GM12872 (cell line): ENCODE measurements at regions not wholly inside any gene's neighbourhood (a gene's known extent, or its start where the extent isn't known, plus 50 kb on each side); places are given as distances from the start of the nearest gene placed in this dataset.

Experiments used
- TF ChIP-seq, protein P1 (sequence below): IDR thresholded peaks from 3 replicates; pipeline ENCODE4 v1.5.1; 2011; ENCODE audit warnings: low read depth, mild to moderate bottlenecking, low read length, moderate library complexity; ENCODE audit not compliant: insufficient read depth

DNA sequence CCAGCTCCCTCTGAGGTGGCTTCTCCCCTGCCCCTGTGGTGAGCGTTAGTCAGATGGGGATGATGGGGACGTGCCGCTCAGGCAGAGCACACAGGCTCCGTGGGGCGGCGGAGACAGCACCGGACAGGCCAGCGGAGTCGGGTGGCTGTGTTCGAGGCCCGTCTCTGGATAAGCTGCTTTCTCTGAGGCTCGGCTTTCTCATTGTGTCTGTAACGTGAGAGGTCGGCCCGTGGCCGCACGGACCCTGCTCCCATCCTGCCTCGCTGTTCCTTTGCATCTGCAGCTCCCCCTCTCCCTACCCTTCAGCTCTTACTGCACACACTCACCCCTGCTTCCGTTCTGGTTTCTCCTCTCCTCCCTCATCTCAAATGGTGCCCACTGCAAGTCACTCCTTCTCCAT is 62.5 kb downstream of the FAM43A start:
- TF ChIP-seq, protein P1, sequence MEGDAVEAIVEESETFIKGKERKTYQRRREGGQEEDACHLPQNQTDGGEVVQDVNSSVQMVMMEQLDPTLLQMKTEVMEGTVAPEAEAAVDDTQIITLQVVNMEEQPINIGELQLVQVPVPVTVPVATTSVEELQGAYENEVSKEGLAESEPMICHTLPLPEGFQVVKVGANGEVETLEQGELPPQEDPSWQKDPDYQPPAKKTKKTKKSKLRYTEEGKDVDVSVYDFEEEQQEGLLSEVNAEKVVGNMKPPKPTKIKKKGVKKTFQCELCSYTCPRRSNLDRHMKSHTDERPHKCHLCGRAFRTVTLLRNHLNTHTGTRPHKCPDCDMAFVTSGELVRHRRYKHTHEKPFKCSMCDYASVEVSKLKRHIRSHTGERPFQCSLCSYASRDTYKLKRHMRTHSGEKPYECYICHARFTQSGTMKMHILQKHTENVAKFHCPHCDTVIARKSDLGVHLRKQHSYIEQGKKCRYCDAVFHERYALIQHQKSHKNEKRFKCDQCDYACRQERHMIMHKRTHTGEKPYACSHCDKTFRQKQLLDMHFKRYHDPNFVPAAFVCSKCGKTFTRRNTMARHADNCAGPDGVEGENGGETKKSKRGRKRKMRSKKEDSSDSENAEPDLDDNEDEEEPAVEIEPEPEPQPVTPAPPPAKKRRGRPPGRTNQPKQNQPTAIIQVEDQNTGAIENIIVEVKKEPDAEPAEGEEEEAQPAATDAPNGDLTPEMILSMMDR: no peak

DNA sequence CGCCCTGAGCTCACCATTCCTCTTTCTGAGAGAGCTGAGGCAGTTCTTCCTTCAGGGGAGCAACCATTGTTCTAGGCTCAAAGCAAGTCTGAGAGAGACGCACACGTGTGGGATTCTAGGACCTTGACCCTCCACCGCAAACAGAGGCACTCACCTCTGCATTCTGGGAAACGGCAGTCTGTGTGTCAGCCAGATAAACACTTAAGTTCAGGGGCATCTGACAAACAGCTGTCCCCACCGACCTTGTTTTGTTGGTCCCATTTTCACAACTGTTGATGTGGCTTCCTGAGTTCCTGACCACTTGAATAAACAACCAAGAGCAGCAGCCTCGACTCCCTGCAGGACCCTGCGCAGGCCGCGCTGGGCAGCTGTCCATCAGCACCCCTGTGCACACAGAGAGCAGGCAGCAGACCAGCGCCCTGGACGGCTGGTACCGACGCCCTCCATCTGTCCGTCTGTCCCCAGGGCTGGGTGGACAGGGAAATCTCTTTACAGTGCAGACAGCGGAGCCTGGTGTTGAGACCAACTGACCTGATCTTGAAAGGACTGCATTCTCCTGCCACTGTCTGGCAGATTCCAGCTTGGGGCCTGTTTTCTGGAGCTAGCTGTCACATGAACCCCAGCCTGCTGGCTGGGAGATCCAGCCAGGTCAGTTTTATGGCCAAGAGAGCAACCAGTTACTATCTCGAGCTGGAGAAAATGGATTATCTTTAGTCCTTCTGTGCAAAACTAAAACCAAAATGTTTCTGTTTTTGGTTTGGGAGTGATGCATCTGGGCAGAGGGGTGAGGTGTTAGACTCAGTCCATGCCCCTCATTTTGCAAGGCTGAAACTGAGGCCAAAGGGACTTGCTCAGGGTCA is 64.2 kb downstream of the FAM43A start:
- TF ChIP-seq, protein P1: no peak

DNA sequence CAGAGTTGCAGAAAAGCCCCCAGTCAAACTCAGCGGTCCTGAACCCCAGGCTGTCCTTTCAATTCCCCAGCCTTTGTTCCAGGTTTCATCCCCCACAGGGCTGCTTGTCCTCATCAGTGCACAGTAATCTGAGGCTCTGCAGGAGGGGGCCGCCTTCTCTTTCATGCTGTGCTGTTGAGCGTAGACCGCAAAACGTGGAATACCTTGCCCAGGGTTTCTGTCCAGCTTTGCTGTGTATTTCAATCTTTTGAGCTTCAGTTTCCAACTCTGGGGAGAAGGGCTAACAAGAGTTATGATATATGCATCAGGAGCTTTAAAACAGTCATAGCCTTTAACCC is 64.8 kb downstream of the FAM43A start:
- TF ChIP-seq, protein P1: no peak

DNA sequence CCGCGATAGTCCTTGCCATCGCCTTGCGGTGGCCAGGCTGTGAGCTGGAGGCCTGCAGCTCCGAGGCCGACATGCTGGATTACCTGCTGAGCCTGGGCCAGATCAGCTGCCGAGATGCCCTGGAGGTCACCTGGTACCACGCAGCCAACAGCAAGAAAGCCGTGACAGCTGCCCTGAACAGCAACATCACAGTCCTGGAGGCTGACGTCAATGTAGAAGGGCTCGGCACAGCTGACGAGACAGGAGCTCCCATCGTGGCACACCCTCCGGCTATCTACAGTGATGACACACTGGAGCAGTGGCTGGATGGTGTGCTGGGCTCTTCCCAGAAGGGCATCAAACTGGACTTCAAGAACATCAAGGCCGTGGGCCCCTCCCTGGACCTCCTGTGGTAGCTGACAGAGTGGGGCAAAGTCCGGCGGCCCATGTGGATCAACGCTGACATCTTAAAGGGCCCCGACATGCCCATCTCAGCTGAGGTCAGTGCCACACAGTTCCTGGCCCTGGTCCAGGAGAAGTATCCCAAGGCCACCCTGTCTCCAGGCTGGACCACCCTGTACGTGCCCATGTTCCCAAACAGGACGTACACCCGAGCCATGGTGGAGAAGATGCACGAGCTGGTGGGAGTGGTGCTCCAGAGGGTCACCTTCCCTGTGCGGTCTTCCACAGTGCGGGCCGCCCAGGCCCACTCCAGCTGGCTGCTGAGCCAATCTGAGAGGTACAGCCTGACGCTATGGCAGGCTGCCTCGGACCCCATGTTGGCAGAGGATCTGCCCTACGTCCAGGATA is 70.2 kb downstream of the FAM43A start:
- TF ChIP-seq, protein P1: no peak

DNA sequence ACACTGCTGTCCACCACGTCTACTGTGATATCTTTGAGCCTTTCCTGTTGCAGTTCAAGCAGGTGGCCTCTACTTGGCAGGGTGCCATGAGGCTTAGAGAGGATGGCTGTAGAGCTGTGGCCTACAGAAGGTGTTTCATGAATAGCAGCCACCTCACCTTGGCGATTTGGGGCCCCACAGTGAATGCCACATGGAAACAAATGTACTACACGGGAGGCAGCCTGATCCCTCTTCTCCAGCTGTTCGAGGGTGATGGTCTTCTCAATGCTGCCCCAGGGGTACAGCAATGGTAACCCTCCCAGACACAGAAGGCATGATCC is 70.7 kb downstream of the FAM43A start:
- TF ChIP-seq, protein P1: no peak

DNA sequence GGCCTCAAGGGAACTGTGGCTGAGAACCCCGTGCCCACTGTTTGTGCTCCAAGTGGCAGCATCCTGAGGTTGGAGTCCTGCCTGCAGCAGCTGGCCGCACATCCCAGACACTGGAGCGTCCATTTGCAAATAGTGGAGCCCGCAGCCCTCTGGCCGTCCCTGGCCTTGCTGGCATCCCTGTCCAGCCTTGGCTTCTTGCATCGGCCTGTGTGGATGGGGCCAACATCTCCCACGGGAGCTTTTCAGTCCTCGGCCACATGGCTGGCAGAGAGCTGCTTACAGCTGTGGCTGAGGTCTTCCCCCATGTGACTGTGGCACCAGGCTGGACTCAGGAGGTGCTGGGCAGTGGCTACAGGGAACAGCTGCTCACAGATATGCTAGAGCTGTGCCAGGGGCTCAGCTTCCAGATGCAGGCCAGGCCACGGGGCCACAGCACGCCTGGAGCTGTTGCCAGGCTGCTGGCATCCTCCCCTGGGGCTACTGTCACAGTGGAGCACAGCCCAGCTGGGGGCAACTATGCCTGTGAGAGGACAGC is 71.2 kb downstream of the FAM43A start:
- TF ChIP-seq, protein P1: no peak

DNA sequence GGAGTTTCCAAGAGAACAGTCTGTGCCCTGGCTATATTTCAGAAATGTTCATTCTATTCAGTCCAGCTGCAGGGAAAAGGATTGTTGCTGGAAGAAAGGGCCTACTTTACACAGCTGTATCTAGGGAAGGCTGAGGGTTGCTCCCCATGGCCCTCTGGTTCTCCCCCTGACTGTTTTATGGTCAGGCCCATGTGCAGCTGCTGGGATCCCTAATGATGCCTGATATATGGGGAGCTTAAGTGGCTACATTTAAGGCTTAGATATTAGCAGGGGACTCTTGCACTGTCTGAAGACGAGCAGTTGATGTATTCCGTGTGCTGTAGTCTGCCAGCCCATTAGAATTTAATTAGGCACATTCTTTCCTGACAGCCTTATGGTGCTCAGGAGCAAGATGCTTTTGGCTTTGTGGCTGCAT is 72.0 kb downstream of the FAM43A start:
- TF ChIP-seq, protein P1: no peak
